ENCODE measurements at regions not wholly inside any gene's neighbourhood (a gene's known extent, or its start where the extent isn't known, plus 50 kb on each side); places are given as distances from the start of the nearest gene placed in this dataset.

DNA sequence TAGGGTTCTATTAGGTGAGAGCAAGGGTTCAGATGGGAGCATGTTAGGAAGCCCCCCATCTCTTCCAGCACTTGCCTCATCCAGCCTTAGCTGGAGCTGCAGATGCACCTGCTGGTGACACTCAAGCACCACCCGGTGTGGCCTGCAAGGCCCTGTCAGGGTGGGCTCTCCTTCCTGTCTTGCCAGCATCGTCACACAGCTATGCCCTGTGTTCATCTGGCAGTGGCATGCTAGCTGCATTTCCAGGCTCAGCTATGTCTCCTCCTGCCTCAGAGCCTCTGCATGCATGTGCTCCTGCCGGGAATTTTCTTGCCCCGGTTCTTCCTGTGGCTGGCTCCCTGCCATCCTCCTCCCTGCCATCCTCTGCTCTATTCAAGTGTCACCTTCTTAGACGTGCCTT, 129.7 kb upstream of the KLF6 start:
- TF ChIP-seq, protein P1, sequence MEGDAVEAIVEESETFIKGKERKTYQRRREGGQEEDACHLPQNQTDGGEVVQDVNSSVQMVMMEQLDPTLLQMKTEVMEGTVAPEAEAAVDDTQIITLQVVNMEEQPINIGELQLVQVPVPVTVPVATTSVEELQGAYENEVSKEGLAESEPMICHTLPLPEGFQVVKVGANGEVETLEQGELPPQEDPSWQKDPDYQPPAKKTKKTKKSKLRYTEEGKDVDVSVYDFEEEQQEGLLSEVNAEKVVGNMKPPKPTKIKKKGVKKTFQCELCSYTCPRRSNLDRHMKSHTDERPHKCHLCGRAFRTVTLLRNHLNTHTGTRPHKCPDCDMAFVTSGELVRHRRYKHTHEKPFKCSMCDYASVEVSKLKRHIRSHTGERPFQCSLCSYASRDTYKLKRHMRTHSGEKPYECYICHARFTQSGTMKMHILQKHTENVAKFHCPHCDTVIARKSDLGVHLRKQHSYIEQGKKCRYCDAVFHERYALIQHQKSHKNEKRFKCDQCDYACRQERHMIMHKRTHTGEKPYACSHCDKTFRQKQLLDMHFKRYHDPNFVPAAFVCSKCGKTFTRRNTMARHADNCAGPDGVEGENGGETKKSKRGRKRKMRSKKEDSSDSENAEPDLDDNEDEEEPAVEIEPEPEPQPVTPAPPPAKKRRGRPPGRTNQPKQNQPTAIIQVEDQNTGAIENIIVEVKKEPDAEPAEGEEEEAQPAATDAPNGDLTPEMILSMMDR (IDR thresholded peaks at IDR 0.05; ENCODE audit: control insufficient read depth, insufficient read depth, low read depth, low read length, missing control alignments): no peak
- no peak for DNase-seq (ENCODE audit: low read depth)
- no peak overlapping the region for H3K4me3 ChIP-seq (ENCODE audit: control insufficient read depth, low read depth, low read length)

DNA sequence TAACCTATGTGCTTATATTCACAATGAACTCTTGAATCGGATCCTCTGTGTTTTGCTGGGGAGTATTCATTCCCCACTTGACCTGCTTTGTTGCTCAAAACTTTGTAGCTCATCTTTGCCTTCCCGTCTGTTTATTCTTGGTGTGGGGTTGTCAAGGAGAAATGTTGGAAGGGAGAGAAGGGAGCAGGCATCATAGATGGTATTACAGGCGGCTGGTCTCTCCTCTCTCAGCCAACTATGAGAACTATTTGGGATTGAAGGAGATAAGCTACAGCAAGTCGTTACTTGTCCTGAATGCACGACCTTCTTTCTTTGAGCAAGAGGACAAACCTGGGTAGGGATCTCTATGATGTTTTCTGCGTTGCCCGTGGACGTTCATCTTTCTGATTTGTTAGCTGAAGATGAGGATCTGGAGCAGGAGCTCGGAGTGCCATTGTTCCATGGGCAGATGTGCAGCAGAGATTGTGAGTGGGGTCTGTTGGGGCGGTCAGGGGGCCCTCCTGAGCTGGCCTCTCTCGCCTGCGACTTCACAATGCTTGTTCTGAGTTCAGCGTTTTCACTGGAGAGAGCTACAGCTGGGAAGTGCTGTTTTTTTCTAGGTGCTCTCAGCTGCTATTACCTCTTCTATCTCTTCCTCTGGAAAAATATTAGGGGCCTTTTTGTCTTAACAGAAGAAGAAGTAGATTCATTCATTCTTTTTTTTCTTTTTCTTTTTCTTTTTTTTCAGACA, 126.9 kb upstream of the KLF6 start:
- TF ChIP-seq, protein P1 (IDR thresholded peaks at IDR 0.05; ENCODE audit: control insufficient read depth, insufficient read depth, low read depth, low read length, missing control alignments): no peak
- H3K4me3 ChIP-seq (ENCODE audit: control insufficient read depth, low read depth, low read length): no peak overlapping the region
- DNase-seq (ENCODE audit: low read depth): no peak

DNA sequence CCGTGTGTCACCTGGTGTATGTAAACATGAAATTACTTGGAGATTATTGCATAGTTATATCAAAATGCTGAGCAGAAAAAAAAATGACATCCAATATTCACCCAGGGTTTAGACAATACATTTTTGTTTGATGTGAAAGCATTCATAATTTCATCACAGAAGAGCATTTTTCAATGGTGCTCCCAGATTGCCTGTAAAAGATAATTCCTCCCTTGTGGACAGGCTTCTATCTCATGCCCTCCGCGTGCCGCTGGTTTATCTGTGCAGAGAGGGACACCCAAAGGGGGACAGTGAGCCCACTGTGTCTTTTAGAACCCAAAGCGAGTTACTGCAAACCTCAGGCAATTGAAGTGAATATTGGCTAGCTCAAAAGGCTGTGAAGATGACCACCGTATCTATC, 126.2 kb upstream of the KLF6 start:
- H3K4me3 ChIP-seq (ENCODE audit: control insufficient read depth, low read depth, low read length): no peak overlapping the region
- TF ChIP-seq, protein P1 (IDR thresholded peaks at IDR 0.05; ENCODE audit: control insufficient read depth, insufficient read depth, low read depth, low read length, missing control alignments): no peak

GRCh38 chr10:3909339-3909738, 124.3 kb upstream of the KLF6 start:
- DNase-seq (ENCODE audit: low read depth): no peak
- TF ChIP-seq, protein P1 (IDR thresholded peaks at IDR 0.05; ENCODE audit: control insufficient read depth, insufficient read depth, low read depth, low read length, missing control alignments): no peak
- no peak overlapping the region for H3K4me3 ChIP-seq (ENCODE audit: control insufficient read depth, low read depth, low read length)

More for the DNA sequence above, 126.2 kb upstream of the KLF6 start:
- no peak for DNase-seq (ENCODE audit: low read depth)

DNA sequence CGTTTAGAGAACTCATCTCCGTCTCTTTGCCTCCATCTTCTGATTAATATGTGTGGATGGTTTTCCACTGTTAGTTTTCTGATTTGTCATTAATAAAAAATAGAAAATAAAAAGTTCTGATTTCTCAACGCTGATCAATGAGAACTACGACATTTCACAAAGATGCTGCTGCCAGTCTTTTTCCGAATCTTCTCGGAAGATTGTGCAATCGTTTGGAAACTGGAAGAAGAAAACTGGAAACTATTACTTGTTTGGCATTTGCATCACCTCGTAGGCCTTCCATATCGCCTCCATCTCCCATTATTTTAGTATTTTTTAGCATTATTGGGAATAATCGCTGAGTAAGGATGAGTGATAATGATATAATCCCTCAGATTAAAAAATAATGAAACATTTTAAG, 123.2 kb upstream of the KLF6 start:
- DNase-seq (ENCODE audit: low read depth): no peak
- TF ChIP-seq, protein P1 (IDR thresholded peaks at IDR 0.05; ENCODE audit: control insufficient read depth, insufficient read depth, low read depth, low read length, missing control alignments): no peak
- H3K4me3 ChIP-seq (ENCODE audit: control insufficient read depth, low read depth, low read length): no peak overlapping the region

DNA sequence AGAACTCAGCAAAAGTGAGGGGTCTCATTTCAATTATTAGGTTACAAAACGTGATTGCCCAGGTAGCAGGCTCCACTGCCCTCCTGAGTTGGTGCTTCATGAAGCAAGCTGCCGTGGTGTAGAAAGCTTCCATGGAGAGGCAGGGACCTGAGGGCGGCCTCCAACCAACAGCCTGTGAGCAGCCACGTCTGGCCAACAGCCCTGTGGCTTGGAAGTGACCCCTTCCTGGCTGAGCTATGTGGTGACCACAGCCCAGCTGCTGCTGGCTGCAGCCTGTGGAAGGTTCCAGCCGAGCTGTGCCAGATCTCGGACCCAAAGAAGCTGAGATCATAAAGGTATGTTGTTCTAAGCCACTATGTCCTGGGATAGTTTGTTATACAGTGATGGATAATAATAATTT, 122.5 kb upstream of the KLF6 start:
- DNase-seq (ENCODE audit: low read depth): no peak
- TF ChIP-seq, protein P1 (IDR thresholded peaks at IDR 0.05; ENCODE audit: control insufficient read depth, insufficient read depth, low read depth, low read length, missing control alignments): no peak
- H3K4me3 ChIP-seq (ENCODE audit: control insufficient read depth, low read depth, low read length): no peak overlapping the region

All from AG09309 (cell line).